GM23338 (cell line): ENCODE measurements at regions not wholly inside any gene's neighbourhood (a gene's known extent, or its start where the extent isn't known, plus 50 kb on each side); places are given as distances from the start of the nearest gene placed in this dataset.

ENCODE experiments used
- ATAC-seq: fragments of 200-7000 bp; cut with Tn5 transposase; 3 replicates; pipeline ENCODE4 v1.9.1; 2020
- DNase-seq: peaks from one replicate; pipeline ENCODE4 v3.0.0-alpha.2; 2015; ENCODE audit warnings: low spot score
- H2AFZ ChIP-seq: fragments of 200-600 bp; sonication (generic); 2 replicates; pipeline ENCODE4 v1.8.0; 2016; ENCODE audit warnings: antibody characterized with exemption, mild to moderate bottlenecking, moderate library complexity
- H3F3A ChIP-seq: fragments of 200-600 bp; sonication (generic); replicated peaks from 2 replicates; pipeline ENCODE4 v1.8.0; 2017; ENCODE audit warnings: antibody characterized with exemption, mixed run types, low read depth
- H3K27ac ChIP-seq: fragments of 200-600 bp; sonication (generic); 2 replicates; pipeline ENCODE4 v1.6.1; 2016; ENCODE audit warnings: low read depth
- H3K27me3 ChIP-seq: fragments of 200-600 bp; sonication (generic); 2 replicates; pipeline ENCODE4 v1.8.0; 2016; ENCODE audit warnings: mild to moderate bottlenecking, mixed run types, moderate library complexity; ENCODE audit not compliant: insufficient read depth
- H3K36me3 ChIP-seq: fragments of 200-600 bp; sonication (generic); 2 replicates; pipeline ENCODE4 v1.8.0; 2016; ENCODE audit warnings: mild to moderate bottlenecking; ENCODE audit not compliant: insufficient read depth
- H3K4me1 ChIP-seq: fragments of 200-600 bp; sonication (generic); 2 replicates; pipeline ENCODE4 v1.8.0; 2016; ENCODE audit warnings: mild to moderate bottlenecking, moderate library complexity; ENCODE audit not compliant: insufficient read depth
- H3K4me2 ChIP-seq: fragments of 200-600 bp; sonication (generic); 2 replicates; pipeline ENCODE4 v1.7.1; 2017; ENCODE audit warnings: mixed run types
- H3K4me3 ChIP-seq: fragments of 200-600 bp; sonication (generic); 2 replicates; pipeline ENCODE4 v1.6.1; 2016; ENCODE audit warnings: mixed run types
- H3K79me2 ChIP-seq: fragments of 200-600 bp; sonication (generic); replicated peaks from 2 replicates; pipeline ENCODE4 v1.8.0; 2017; ENCODE audit warnings: mild to moderate bottlenecking; ENCODE audit not compliant: insufficient read depth
- H3K9me2 ChIP-seq: fragments of 200-600 bp; sonication (generic); 2 replicates; pipeline ENCODE4 v1.8.0; 2017; ENCODE audit not compliant: insufficient read depth
- H4K20me1 ChIP-seq: fragments of 200-600 bp; sonication (generic); replicated peaks from 2 replicates; pipeline ENCODE4 v1.8.0; 2017; ENCODE audit warnings: mild to moderate bottlenecking; ENCODE audit not compliant: insufficient read depth
- H3K27ac Mint-ChIP-seq: 2 replicates; pipeline ENCODE4 v1.8.0; 2020; ENCODE audit warnings: inconsistent platforms, mild to moderate bottlenecking, moderate library complexity, mixed read lengths
- H3K27me3 Mint-ChIP-seq: 3 replicates; pipeline ENCODE4 v1.8.0; 2022; ENCODE audit warnings: low read depth, mild to moderate bottlenecking, moderate library complexity, mixed read lengths, inconsistent platforms; ENCODE audit not compliant: insufficient read depth, poor library complexity
- H3K36me3 Mint-ChIP-seq: 3 replicates; pipeline ENCODE4 v1.8.0; 2021; ENCODE audit warnings: low read depth, mild to moderate bottlenecking, inconsistent platforms, moderate library complexity, mixed read lengths
- H3K4me1 Mint-ChIP-seq: 3 replicates; pipeline ENCODE4 v1.8.0; 2020; ENCODE audit warnings: mild to moderate bottlenecking, inconsistent platforms, mixed read lengths
- H3K4me3 Mint-ChIP-seq: 3 replicates; pipeline ENCODE4 v1.8.0; 2021; ENCODE audit warnings: moderate library complexity, mild to moderate bottlenecking, inconsistent platforms, mixed read lengths
- H3K9me3 Mint-ChIP-seq: 3 replicates; pipeline ENCODE4 v1.8.0; 2020; ENCODE audit warnings: moderate library complexity, mild to moderate bottlenecking, inconsistent platforms, mixed read lengths
- CREB1 ChIP-seq: fragments of 250-450 bp; sonication (Bioruptor Pico); IDR thresholded peaks from 2 replicates; pipeline ENCODE4 v1.5.0; 2020; ENCODE audit warnings: low read depth, mild to moderate bottlenecking, moderate library complexity
- EZH2 ChIP-seq: fragments of 200-600 bp; sonication (generic); IDR thresholded peaks from one replicate; pipeline ENCODE4 v1.8.0; 2017; ENCODE audit warnings: antibody characterized with exemption, mild to moderate bottlenecking, low read depth; ENCODE audit not compliant: unreplicated experiment
- EZH2phosphoT487 ChIP-seq: fragments of 200-600 bp; sonication (generic); IDR thresholded peaks from one replicate; pipeline ENCODE4 v1.8.1; 2018; ENCODE audit warnings: antibody characterized with exemption; ENCODE audit not compliant: unreplicated experiment
- JUNB ChIP-seq: IDR thresholded peaks from one replicate; pipeline ENCODE4 v1.6.1; 2016; ENCODE audit warnings: antibody characterized with exemption; ENCODE audit not compliant: unreplicated experiment
- NANOG ChIP-seq: IDR thresholded peaks from 2 replicates; pipeline ENCODE4 v1.6.1; 2016; ENCODE audit warnings: antibody characterized with exemption, borderline replicate concordance
- POLR2AphosphoS5 ChIP-seq: IDR thresholded peaks from 2 replicates; pipeline ENCODE4 v1.6.1; 2016; ENCODE audit warnings: antibody characterized with exemption, low read depth
- STAT1 ChIP-seq: IDR thresholded peaks from one replicate; pipeline ENCODE4 v1.6.1; 2016; ENCODE audit warnings: antibody characterized with exemption; ENCODE audit not compliant: unreplicated experiment
- ZNF114 ChIP-seq: fragments of 250-450 bp; sonication (Bioruptor Pico); IDR thresholded peaks from 2 replicates; pipeline ENCODE4 v1.5.0; 2020; ENCODE audit warnings: mild to moderate bottlenecking, moderate library complexity
- ZNF331 ChIP-seq: fragments of 250-450 bp; sonication (Bioruptor Pico); IDR thresholded peaks from 2 replicates; pipeline ENCODE4 v1.5.0; 2020; ENCODE audit warnings: low read depth, mild to moderate bottlenecking, moderate library complexity
- TF ChIP-seq, protein P1 (sequence below), 2 experiments: fragments of 200-600 bp in 1 of 2; sonication (generic) in 1 of 2; conservative IDR thresholded peaks; 2 replicates each; pipeline versions ENCODE4 v1.5.1 to v1.6.1; 2016 to 2017; ENCODE audit warnings: antibody characterized with exemption in 2 of 2, low read depth in 2 of 2, mild to moderate bottlenecking in 2 of 2, moderate library complexity in 1 of 2
- TF ChIP-seq, protein P2 (sequence below): IDR thresholded peaks from one replicate; pipeline ENCODE4 v1.6.1; 2018; ENCODE audit warnings: antibody characterized with exemption; ENCODE audit not compliant: unreplicated experiment
- TF ChIP-seq, protein P3 (sequence below): IDR thresholded peaks from 2 replicates; pipeline ENCODE4 v1.6.1; 2016; ENCODE audit warnings: antibody characterized with exemption
- TF ChIP-seq, protein P4 (sequence below): fragments of 250-450 bp; sonication (Bioruptor Pico); IDR thresholded peaks from 2 replicates; pipeline ENCODE4 v1.5.0; 2020; ENCODE audit warnings: mild to moderate bottlenecking, moderate library complexity

DNA sequence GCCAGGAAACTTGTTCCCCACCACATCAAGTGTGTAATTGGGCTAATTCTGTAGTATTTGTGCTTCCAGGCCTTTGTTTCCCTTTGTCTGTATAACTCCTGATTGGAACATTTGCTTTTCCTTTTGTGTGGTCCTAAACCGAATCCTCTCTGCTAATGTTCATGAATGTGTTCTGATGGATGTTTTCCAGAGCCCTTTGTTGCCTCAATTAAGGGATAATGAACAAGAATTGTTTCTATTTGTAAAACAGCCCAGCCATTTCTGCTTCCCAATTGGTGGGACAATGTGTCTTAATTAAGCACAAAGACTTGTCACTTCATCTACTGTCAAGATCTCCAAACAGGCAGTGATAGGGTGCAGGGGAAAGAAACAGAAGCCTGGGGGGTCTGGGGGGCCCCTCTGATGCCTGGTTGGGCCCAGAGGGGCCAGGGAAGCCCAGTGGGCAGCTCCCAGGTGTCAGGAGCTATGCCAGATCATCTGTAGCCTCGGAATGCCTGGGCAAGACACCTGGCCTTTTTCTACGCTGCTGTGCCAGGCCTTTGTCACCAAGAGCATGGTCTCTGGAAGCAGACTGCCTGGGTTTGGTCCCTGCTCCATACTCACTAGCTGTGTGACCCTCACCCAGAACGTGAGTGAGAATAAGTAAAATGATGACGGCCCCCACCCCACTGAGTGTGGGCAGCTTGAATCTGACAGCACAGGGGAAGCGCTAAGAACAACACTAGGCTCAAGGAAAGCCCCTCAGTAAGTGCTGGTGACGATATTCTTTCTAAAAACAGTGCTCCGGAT lies 116.6 kb upstream of the PRR20G start:
- Mint-ChIP-seq H3K4me3 (no peak overlapping the region), H3K4me1 (peaks cover 21% of the 10 kb centered on the region), H3K9me3 (peaks cover 3% of the 10 kb centered on the region; the same call in 1 of the 3 replicates), H3K27me3 (peaks cover 8% of the 10 kb centered on the region), H3K36me3 (no peaks in the 10 kb centered on the region), H3K27ac (no peak overlapping the region)
- no peak overlapping the region for H3K27ac ChIP-seq
- no peak for ATAC-seq
- DNase-seq, result no peak
- no peaks in the 10 kb centered on the region for H3F3A ChIP-seq
- no peaks in the 10 kb centered on the region for H3K79me2 ChIP-seq
- no peaks in the 10 kb centered on the region for H3K36me3 ChIP-seq
- H3K4me3 ChIP-seq, result no peak overlapping the region
- no peaks in the 10 kb centered on the region for H3K9me2 ChIP-seq
- H2AFZ ChIP-seq, result no peak overlapping the region; the same call in 1 of the 2 replicates
- no peaks in the 10 kb centered on the region for H3K27me3 ChIP-seq
- 0 out of 2 replicates have a peak, but pooled peaks cover 3% of the 10 kb centered on the region for H3K4me1 ChIP-seq
- no peak overlapping the region for H3K4me2 ChIP-seq
- TF ChIP-seq ZNF331 (CRISPR knock-in tag), result no peak
- no peak for TF ChIP-seq JUNB
- no peak for TF ChIP-seq EZH2phosphoT487
- TF ChIP-seq STAT1, result no peak
- TF ChIP-seq, protein P1, sequence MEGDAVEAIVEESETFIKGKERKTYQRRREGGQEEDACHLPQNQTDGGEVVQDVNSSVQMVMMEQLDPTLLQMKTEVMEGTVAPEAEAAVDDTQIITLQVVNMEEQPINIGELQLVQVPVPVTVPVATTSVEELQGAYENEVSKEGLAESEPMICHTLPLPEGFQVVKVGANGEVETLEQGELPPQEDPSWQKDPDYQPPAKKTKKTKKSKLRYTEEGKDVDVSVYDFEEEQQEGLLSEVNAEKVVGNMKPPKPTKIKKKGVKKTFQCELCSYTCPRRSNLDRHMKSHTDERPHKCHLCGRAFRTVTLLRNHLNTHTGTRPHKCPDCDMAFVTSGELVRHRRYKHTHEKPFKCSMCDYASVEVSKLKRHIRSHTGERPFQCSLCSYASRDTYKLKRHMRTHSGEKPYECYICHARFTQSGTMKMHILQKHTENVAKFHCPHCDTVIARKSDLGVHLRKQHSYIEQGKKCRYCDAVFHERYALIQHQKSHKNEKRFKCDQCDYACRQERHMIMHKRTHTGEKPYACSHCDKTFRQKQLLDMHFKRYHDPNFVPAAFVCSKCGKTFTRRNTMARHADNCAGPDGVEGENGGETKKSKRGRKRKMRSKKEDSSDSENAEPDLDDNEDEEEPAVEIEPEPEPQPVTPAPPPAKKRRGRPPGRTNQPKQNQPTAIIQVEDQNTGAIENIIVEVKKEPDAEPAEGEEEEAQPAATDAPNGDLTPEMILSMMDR (conservative IDR thresholded peaks at IDR 0.05; ENCODE audit: low read depth in 2 of 2), result no peak
- TF ChIP-seq CREB1, result no peak
- TF ChIP-seq POLR2AphosphoS5, result no peak
- TF ChIP-seq EZH2, result no peak
- TF ChIP-seq, protein P2, sequence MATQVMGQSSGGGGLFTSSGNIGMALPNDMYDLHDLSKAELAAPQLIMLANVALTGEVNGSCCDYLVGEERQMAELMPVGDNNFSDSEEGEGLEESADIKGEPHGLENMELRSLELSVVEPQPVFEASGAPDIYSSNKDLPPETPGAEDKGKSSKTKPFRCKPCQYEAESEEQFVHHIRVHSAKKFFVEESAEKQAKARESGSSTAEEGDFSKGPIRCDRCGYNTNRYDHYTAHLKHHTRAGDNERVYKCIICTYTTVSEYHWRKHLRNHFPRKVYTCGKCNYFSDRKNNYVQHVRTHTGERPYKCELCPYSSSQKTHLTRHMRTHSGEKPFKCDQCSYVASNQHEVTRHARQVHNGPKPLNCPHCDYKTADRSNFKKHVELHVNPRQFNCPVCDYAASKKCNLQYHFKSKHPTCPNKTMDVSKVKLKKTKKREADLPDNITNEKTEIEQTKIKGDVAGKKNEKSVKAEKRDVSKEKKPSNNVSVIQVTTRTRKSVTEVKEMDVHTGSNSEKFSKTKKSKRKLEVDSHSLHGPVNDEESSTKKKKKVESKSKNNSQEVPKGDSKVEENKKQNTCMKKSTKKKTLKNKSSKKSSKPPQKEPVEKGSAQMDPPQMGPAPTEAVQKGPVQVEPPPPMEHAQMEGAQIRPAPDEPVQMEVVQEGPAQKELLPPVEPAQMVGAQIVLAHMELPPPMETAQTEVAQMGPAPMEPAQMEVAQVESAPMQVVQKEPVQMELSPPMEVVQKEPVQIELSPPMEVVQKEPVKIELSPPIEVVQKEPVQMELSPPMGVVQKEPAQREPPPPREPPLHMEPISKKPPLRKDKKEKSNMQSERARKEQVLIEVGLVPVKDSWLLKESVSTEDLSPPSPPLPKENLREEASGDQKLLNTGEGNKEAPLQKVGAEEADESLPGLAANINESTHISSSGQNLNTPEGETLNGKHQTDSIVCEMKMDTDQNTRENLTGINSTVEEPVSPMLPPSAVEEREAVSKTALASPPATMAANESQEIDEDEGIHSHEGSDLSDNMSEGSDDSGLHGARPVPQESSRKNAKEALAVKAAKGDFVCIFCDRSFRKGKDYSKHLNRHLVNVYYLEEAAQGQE, result no peak
- TF ChIP-seq, protein P3, sequence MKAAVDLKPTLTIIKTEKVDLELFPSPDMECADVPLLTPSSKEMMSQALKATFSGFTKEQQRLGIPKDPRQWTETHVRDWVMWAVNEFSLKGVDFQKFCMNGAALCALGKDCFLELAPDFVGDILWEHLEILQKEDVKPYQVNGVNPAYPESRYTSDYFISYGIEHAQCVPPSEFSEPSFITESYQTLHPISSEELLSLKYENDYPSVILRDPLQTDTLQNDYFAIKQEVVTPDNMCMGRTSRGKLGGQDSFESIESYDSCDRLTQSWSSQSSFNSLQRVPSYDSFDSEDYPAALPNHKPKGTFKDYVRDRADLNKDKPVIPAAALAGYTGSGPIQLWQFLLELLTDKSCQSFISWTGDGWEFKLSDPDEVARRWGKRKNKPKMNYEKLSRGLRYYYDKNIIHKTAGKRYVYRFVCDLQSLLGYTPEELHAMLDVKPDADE, result no peak
- TF ChIP-seq, protein P4, sequence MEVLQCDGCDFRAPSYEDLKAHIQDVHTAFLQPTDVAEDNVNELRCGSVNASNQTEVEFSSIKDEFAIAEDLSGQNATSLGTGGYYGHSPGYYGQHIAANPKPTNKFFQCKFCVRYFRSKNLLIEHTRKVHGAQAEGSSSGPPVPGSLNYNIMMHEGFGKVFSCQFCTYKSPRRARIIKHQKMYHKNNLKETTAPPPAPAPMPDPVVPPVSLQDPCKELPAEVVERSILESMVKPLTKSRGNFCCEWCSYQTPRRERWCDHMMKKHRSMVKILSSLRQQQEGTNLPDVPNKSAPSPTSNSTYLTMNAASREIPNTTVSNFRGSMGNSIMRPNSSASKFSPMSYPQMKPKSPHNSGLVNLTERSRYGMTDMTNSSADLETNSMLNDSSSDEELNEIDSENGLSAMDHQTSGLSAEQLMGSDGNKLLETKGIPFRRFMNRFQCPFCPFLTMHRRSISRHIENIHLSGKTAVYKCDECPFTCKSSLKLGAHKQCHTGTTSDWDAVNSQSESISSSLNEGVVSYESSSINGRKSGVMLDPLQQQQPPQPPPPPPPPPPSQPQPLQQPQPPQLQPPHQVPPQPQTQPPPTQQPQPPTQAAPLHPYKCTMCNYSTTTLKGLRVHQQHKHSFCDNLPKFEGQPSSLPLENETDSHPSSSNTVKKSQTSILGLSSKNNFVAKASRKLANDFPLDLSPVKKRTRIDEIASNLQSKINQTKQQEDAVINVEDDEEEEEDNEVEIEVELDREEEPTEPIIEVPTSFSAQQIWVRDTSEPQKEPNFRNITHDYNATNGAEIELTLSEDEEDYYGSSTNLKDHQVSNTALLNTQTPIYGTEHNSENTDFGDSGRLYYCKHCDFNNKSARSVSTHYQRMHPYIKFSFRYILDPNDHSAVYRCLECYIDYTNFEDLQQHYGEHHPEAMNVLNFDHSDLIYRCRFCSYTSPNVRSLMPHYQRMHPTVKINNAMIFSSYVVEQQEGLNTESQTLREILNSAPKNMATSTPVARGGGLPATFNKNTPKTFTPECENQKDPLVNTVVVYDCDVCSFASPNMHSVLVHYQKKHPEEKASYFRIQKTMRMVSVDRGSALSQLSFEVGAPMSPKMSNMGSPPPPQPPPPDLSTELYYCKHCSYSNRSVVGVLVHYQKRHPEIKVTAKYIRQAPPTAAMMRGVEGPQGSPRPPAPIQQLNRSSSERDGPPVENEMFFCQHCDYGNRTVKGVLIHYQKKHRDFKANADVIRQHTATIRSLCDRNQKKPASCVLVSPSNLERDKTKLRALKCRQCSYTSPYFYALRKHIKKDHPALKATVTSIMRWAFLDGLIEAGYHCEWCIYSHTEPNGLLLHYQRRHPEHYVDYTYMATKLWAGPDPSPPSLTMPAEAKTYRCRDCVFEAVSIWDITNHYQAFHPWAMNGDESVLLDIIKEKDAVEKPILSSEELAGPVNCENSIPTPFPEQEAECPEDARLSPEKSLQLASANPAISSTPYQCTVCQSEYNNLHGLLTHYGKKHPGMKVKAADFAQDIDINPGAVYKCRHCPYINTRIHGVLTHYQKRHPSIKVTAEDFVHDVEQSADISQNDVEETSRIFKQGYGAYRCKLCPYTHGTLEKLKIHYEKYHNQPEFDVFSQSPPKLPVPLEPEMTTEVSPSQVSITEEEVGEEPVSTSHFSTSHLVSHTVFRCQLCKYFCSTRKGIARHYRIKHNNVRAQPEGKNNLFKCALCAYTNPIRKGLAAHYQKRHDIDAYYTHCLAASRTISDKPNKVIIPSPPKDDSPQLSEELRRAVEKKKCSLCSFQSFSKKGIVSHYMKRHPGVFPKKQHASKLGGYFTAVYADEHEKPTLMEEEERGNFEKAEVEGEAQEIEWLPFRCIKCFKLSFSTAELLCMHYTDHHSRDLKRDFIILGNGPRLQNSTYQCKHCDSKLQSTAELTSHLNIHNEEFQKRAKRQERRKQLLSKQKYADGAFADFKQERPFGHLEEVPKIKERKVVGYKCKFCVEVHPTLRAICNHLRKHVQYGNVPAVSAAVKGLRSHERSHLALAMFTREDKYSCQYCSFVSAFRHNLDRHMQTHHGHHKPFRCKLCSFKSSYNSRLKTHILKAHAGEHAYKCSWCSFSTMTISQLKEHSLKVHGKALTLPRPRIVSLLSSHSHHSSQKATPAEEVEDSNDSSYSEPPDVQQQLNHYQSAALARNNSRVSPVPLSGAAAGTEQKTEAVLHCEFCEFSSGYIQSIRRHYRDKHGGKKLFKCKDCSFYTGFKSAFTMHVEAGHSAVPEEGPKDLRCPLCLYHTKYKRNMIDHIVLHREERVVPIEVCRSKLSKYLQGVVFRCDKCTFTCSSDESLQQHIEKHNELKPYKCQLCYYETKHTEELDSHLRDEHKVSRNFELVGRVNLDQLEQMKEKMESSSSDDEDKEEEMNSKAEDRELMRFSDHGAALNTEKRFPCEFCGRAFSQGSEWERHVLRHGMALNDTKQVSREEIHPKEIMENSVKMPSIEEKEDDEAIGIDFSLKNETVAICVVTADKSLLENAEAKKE (CRISPR knock-in tag), result no peak
- no peak for TF ChIP-seq NANOG
- TF ChIP-seq ZNF114, result no peak
- H4K20me1 ChIP-seq, result no peaks in the 10 kb centered on the region
